SH-SY5Y (cell line): ENCODE measurements at regions not wholly inside any gene's neighbourhood (a gene's known extent, or its start where the extent isn't known, plus 50 kb on each side); places are given as distances from the start of the nearest gene placed in this dataset.

Experiments
- GATA2 ChIP-seq: IDR thresholded peaks from 2 replicates; pipeline ENCODE4 v1.6.1; 2011; ENCODE audit warnings: mild to moderate bottlenecking, low read depth, low read length
- GATA3 ChIP-seq: IDR thresholded peaks from 2 replicates; pipeline ENCODE4 v1.6.1; 2011; ENCODE audit warnings: low read depth, mild to moderate bottlenecking, low read length, moderate library complexity

DNA sequence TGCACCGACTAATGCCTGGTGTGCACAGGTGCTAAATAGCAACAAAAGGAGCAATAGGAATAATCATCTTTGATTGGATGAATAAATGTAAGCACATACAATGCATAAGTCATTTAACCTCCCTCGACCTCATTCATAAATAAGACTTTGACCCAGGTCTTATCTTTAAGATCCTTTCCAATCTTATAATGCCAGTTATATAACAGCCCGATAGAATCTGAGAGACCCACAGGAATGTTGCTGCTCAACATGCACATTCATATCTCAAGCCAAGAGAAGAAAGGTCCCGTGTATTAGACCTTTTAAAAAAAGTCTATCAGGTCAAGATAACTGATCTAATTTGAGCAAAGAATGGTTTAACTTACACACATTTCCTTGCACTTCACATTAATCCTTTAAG is 146.8 kb upstream of the SOX9 start:
- TF ChIP-seq GATA2 (no peak), GATA3 (no peak)
